ENCODE measurements at regions not wholly inside any gene's neighbourhood (a gene's known extent, or its start where the extent isn't known, plus 50 kb on each side); places are given as distances from the start of the nearest gene placed in this dataset.

- H3K4me1 ChIP-seq (replicated peaks in 1 of 2; ENCODE audit: control insufficient read depth in 2 of 2, insufficient read depth in 2 of 2, low read length in 2 of 2) = no peaks in the 10 kb centered on the region
- no peak overlapping the region for H3K4me2 ChIP-seq (ENCODE audit: insufficient read depth, low read length)
- in situ Hi-C loops (cut with MboI) (no loop called here), intact Hi-C loops (cut with micrococcal nuclease) (no loop called here)
- ChIA-PET POLR2A (no interaction called here), CTCF (ENCODE audit: low intra/inter-chr PET ratio) (no interaction called here)
- no peaks in the 10 kb centered on the region for H3K9me1 ChIP-seq (ENCODE audit: control insufficient read depth, insufficient read depth, low read length)
- H3K4me3 ChIP-seq = no peak overlapping the region
- ATAC-seq (no peak), DNase-seq (ENCODE audit: extremely low read depth in 1 of 4, low spot score in 3 of 4) (no peak), FAIRE-seq (no peak)
- H4K20me1 ChIP-seq (replicated peaks; ENCODE audit: control insufficient read depth, insufficient read depth, low read length) = no peaks in the 10 kb centered on the region
- WGBS (ENCODE audit: insufficient coverage, low coverage, missing lambda C conversion rate) = 0% methylated on average over 5 of the region's 5 CpGs
- no peaks in the 10 kb centered on the region for H3K9me3 ChIP-seq (replicated peaks; ENCODE audit: control insufficient read depth, insufficient read depth, low read depth, low read length)
- H3K36me3 ChIP-seq (ENCODE audit: control insufficient read depth, insufficient read depth, low read length) = no peaks in the 10 kb centered on the region
- H3K27ac ChIP-seq (ENCODE audit: extremely low read depth, low read depth, low read length) = no peak overlapping the region
- no TSS peak for BruUV-seq (replicated peaks)
- H3K79me2 ChIP-seq (ENCODE audit: control insufficient read depth, insufficient read depth, low read length) = no peaks in the 10 kb centered on the region
- no peak overlapping the region for H3K9ac ChIP-seq (ENCODE audit: insufficient read depth in 1 of 2, low read depth in 2 of 2, low read length in 2 of 2)
- no peaks in the 10 kb centered on the region for H3K27me3 ChIP-seq (ENCODE audit: control insufficient read depth in 2 of 2, insufficient read depth in 2 of 2, low read length in 2 of 2)
- H2AFZ ChIP-seq (ENCODE audit: low read depth, low read length) = no peak overlapping the region
- TF ChIP-seq ATF4 (CRISPR knock-in tag; IDR thresholded peaks at IDR 0.05) = no peak
- no peak for TF ChIP-seq FOXP4 (CRISPR knock-in tag; IDR thresholded peaks at IDR 0.05; ENCODE audit: borderline replicate concordance)
- TF ChIP-seq ZBED1 (IDR thresholded peaks at IDR 0.05) = no peak
- no peak for TF ChIP-seq GATAD2B (IDR thresholded peaks at IDR 0.05; ENCODE audit: borderline replicate concordance)
- no peak for TF ChIP-seq ARID1B (IDR thresholded peaks at IDR 0.05)
- TF ChIP-seq TFE3 (CRISPR knock-in tag; IDR thresholded peaks at IDR 0.05) = peak; percentile 75
- TF ChIP-seq CHD7 (IDR thresholded peaks at IDR 0.05; ENCODE audit: low read depth, low read length) = no peak
Observed at GRCh38 chrX:18042776-18043175, 177.9 kb downstream of the BEND2 start.

Data from K562 (cell line).